ENCODE measurements at regions not wholly inside any gene's neighbourhood (a gene's known extent, or its start where the extent isn't known, plus 50 kb on each side); places are given as distances from the start of the nearest gene placed in this dataset.
A peak's percentile ranks its signal among the peaks of the same experiment; 100 is the strongest.

DNA sequence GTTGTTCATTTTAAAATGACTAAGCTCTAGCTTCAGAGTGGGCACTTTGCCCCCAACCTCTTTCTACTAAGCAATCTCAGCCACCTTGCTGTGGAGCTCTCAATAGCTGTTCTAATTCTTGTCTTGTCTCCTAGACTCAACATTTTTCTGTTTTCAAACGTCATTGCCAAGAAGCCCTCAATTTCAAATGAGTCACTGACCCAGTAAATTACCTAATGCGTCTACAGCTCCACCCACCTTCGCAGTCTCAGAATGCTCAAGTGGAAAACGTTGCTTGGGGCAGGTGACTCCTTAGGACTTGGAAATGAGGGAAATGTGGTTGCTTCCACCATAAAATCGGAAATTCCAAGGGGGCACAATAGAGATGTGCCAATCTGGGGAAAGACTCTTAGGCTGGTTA lies 59.0 kb downstream of the ING2 start:
- DNase-seq (ENCODE audit: low read depth in 2 of 2) = no peak

DNA sequence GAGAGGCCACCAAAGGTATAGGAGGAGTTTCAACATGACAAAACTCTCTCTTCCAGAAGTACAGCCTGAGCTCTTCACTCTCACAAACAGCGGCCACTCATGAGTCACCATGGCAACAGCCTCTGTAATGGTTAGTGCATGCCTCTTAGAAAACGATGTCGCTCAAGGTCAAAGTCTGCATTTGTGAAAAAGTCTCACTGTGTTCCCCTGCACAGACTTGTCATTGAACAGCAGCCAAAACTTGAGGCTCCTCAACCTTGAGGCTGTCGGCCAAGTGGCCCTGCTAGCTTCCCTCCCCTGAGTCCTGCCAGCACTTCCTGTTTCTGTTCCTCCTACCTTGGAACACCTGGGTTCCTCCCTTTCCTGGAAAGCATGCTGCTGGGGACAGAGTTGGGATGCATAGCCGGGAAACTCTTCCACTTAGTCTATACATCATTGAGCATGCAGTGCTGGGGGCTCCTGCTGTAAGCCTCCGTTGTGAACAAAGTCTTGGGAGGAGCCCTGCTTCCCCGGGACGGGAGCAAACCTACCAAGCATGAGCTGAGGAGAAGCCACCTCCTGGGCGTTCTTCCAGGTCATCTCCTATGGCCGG lies 66.6 kb downstream of the ING2 start:
- DNase-seq (ENCODE audit: low read depth in 2 of 2) = no peak

GRCh38 chr4:183576701-183577404 lies 72.0 kb downstream of the ING2 start:
- DNase-seq (ENCODE audit: low read depth in 2 of 2) = no peak

GRCh38 chr4:183580370-183580769 lies 75.5 kb downstream of the ING2 start:
- no peak for DNase-seq (ENCODE audit: low read depth in 2 of 2)

DNA sequence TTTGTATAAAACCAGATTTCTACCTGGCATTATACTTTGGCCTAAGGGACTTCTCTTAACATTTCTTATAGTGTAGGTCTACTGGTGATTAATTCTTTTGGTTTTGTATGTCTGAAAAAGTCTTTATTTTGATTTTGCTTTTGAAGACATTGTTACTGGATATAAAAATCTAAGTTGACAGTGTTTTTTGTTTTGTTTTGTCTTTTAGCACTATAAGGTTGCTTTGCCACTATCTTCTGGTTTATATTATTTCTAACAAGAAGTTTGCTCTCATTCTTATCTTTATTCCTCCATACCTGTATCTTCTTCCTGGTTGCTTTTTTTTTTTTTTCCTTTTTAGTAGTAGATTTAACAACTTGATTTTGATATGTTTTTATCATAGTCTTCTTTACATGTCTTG lies 76.0 kb downstream of the ING2 start:
- DNase-seq (ENCODE audit: low read depth in 2 of 2) = no peak

- no peak for DNase-seq (ENCODE audit: low read depth in 2 of 2)
Observed at GRCh38 chr4:183586824-183587223, 72.2 kb downstream of the RWDD4 start.

DNA sequence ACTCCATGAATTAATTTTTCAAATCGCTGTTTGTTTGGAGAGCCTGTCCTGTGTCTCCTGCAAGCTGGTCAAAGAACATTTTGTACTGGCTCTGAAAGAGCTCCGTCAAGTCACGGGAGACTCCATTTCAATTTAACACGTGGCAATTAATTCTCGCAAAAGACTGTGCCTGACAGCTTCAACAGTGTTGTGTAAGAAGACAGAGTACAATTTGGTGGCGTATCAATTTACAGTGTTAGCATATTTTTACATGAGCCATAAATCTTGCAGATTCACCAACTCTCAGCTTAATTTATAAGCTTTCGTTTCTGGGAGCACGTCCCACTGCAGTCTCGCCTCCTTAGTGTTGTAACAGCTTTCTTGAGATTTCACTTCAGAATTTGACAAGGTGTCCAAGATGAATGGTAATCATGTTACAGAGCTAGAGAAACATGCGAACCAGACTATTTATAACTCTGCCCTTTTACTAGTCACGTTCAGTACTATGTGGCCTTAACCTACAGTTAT lies 70.8 kb downstream of the RWDD4 start:
- peak; percentile 63 to 64 for DNase-seq (ENCODE audit: low read depth in 2 of 2)

- DNase-seq (ENCODE audit: low read depth in 2 of 2) = no peak
Observed at GRCh38 chr4:183588691-183589090, 70.3 kb downstream of the RWDD4 start.

GRCh38 chr4:183589461-183590099 lies 69.4 kb downstream of the RWDD4 start:
- peak; percentile 20 for DNase-seq (ENCODE audit: low read depth in 2 of 2)

All from fibroblast of skin of left quadriceps (primary cell).